GM20000 (cell line): ENCODE measurements at regions not wholly inside any gene's neighbourhood (a gene's known extent, or its start where the extent isn't known, plus 50 kb on each side); places are given as distances from the start of the nearest gene placed in this dataset.

Source experiments
- DNase-seq: peaks from one replicate; pipeline ENCODE4 v3.0.0; 2012; ENCODE audit warnings: low spot score
- CTCF ChIP-seq: IDR thresholded peaks from 2 replicates; pipeline ENCODE4 v1.5.1; 2012; ENCODE audit warnings: mild to moderate bottlenecking, control low read depth; ENCODE audit errors: extremely low read depth, missing control alignments

DNA sequence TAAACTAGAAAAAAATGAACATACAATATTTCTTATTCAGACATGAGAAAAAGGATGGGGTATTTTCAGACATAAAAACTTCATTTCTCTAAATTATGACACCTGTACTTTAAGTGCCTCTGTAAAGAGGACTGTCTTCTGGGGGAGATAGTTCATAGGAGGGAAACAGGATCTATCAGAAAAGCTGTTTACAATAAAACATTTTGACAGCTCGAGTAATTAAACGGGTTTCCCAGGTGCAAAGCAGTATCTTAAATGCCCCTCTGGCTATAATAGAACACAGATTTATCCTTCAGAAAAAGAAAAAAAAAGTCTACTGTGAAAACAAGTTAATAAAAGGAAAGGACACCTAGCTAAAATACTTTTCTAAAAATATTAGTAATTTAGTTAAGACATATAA lies 311.4 kb upstream of the UBE2E3 start:
- TF ChIP-seq CTCF = no peak
- DNase-seq = no peak

GRCh38 chr2:180664507-180664906 lies 315.9 kb upstream of the UBE2E3 start:
- DNase-seq = no peak
- no peak for TF ChIP-seq CTCF

DNA sequence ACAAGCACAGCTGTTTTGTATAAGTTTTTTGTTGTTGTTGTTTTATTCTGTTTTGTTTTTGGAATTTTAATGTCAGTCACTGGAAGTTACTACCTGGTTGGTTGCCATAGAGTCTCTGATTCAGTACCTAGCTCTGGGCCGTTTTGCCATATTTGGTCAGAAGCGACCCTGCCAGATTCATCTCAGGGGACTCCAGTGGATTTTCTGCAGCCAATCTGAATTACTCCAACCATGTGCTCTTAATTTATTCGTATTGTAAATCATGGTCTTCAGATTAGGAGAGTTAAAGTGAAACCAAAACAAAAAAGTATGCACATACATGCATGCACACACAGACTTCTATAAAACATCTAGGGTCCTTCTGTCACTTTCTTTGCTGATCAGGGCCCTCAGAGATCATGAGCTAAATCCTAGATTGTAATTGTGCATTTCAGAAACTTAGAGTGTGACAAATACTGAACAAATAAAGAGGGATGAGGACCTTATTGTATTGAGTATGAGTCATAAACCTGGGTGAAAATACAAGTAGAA lies 317.4 kb upstream of the UBE2E3 start:
- no peak for DNase-seq
- no peak for TF ChIP-seq CTCF

GRCh38 chr2:180662521-180662920 lies 317.9 kb upstream of the UBE2E3 start:
- DNase-seq = no peak
- TF ChIP-seq CTCF = no peak

DNA sequence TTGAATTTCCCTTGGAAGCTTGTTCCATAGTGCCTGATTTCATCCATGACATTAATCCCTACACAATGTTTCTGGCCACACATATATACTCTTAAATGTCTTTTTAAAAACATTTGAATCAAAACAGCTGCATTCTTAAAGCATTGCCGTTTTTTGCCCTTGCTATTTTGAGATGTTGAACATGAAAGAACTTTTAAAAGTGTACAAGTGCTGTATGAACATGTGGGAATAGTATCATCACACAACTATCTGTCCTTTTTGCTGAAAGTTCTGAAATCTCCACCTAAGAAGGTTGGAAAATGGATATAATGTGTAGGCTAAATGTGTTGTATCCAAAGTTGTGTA lies 318.7 kb upstream of the UBE2E3 start:
- no peak for TF ChIP-seq CTCF

GRCh38 chr2:180660881-180661685 lies 319.3 kb upstream of the UBE2E3 start:
- TF ChIP-seq CTCF = no peak
- no peak for DNase-seq

More for the DNA sequence above, 318.7 kb upstream of the UBE2E3 start:
- DNase-seq = no peak

GRCh38 chr2:180660207-180660606 lies 320.2 kb upstream of the UBE2E3 start:
- DNase-seq = no peak
- TF ChIP-seq CTCF = no peak
